Stimulated activated naive CD8-positive, alpha-beta T cell treated with anti-CD3 and anti-CD28 coated beads, Interleukin-15, Interleukin-2, amounts not matched to agents 100 U/mL and 50 U/mL, for 24 hours (primary cell): ENCODE measurements at regions not wholly inside any gene's neighbourhood (a gene's known extent, or its start where the extent isn't known, plus 50 kb on each side); places are given as distances from the start of the nearest gene placed in this dataset.

Source experiments
- ATAC-seq: fragments of 150-1000 bp; cut with Tn5 transposase; one replicate; pipeline ENCODE4 v1.10.0; 2021
- DNase-seq: peaks from one replicate; pipeline ENCODE4 v3.0.0; 2021

- DNase-seq (no peak), ATAC-seq (no peak)
Measured at GRCh38 chr11:114758627-114759026, 80.3 kb downstream of the NXPE2 start.

- DNase-seq = no peak
Measured at GRCh38 chr11:114762408-114762807, 84.1 kb downstream of the NXPE2 start.

GRCh38 chr11:114764563-114764962, 86.2 kb downstream of the NXPE2 start:
- no peak for ATAC-seq
- no peak for DNase-seq

More at GRCh38 chr11:114762408-114762807, 84.1 kb downstream of the NXPE2 start:
- no peak for ATAC-seq

- DNase-seq = no peak
- no peak for ATAC-seq
Measured at GRCh38 chr11:114771172-114771571, 92.8 kb downstream of the NXPE2 start.

GRCh38 chr11:114773541-114774338, 95.4 kb downstream of the NXPE2 start:
- ATAC-seq (no peak), DNase-seq (no peak)

- ATAC-seq = no peak
- DNase-seq = no peak
Measured at GRCh38 chr11:114774599-114775361, 96.5 kb downstream of the NXPE2 start.

GRCh38 chr11:114775875-114776621, 97.7 kb downstream of the NXPE2 start:
- DNase-seq (no peak), ATAC-seq (no peak)

- ATAC-seq = no peak
- no peak for DNase-seq
Measured at GRCh38 chr11:114776956-114777355, 98.6 kb downstream of the NXPE2 start.

GRCh38 chr11:114779189-114779588, 100.9 kb downstream of the NXPE2 start:
- DNase-seq (no peak), ATAC-seq (no peak)

GRCh38 chr11:114782650-114783310, 104.5 kb downstream of the NXPE2 start:
- DNase-seq (no peak), ATAC-seq (no peak)

GRCh38 chr11:114783805-114784204, 105.5 kb downstream of the NXPE2 start:
- ATAC-seq (no peak), DNase-seq (no peak)

GRCh38 chr11:114784216-114784615, 105.9 kb downstream of the NXPE2 start:
- DNase-seq = no peak
- no peak for ATAC-seq

- ATAC-seq (no peak), DNase-seq (no peak)
Measured at GRCh38 chr11:114784891-114785290, 106.6 kb downstream of the NXPE2 start.

- ATAC-seq (no peak), DNase-seq (no peak)
Measured at GRCh38 chr11:114785820-114786219, 107.5 kb downstream of the NXPE2 start.

- DNase-seq (no peak), ATAC-seq (no peak)
Measured at GRCh38 chr11:114787126-114787525, 108.8 kb downstream of the NXPE2 start.

- ATAC-seq = no peak
- DNase-seq = no peak
Measured at GRCh38 chr11:114790910-114791309, 112.6 kb downstream of the NXPE2 start.

GRCh38 chr11:114794048-114794684, 115.8 kb downstream of the NXPE2 start:
- no peak for DNase-seq

GRCh38 chr11:114796954-114797721, 118.8 kb downstream of the NXPE2 start:
- DNase-seq = no peak
- no peak for ATAC-seq

More at GRCh38 chr11:114794048-114794684, 115.8 kb downstream of the NXPE2 start:
- ATAC-seq = no peak

GRCh38 chr11:114799476-114799875, 121.1 kb downstream of the NXPE2 start:
- ATAC-seq (no peak), DNase-seq (no peak)

GRCh38 chr11:114801773-114802172, 123.4 kb downstream of the NXPE2 start:
- DNase-seq (no peak), ATAC-seq (no peak)

GRCh38 chr11:114802878-114803277, 124.6 kb downstream of the NXPE2 start:
- ATAC-seq (no peak), DNase-seq (no peak)
